T-helper 1 cell (primary cell): ENCODE measurements at regions not wholly inside any gene's neighbourhood (a gene's known extent, or its start where the extent isn't known, plus 50 kb on each side); places are given as distances from the start of the nearest gene placed in this dataset.

ENCODE experiments used
- DNase-seq, 5 donors: peaks; one replicate each; pipeline ENCODE4 v3.0.0-alpha.2; 2012 to 2020

- DNase-seq = no peak
Measured at GRCh38 chr5:5983261-5983980, 394.9 kb downstream of the MED10 start.

DNA sequence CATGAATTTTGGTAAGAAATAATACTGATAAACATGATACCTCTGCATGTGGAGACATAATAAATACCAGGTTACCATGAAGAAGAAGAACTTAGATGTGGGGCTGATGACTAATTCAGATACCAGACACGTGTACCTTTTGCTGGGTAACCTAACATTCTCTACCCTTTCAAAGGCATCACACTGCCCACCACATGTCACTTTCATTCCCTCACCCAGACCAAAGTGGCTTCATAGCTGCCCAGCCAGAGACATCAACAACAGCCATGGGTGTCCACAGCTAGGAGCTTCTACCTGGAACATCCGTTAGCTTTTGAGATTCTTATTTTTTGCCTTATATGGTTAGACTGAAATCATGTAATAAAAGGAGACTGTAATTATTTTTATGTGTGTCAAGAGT, 396.8 kb downstream of the MED10 start:
- DNase-seq = no peak

DNA sequence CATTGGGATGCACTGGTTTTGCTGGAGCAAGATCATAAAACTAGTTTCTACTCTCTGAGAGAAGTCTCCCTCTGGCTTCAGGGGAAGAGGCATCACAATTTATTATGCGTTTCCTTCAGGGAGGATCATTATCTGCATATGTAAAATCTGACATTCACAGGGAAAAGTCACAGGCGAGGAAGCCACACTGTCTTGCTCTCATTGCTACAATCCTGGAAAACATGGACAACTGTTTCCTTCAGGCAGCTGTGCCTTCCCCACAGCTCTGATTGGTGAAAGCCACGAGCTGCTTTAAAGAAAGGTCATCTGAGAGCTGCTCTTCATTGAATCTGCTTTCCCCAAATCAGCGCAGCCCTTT, 397.8 kb downstream of the MED10 start:
- DNase-seq = no peak

GRCh38 chr5:5979761-5980537, 398.4 kb downstream of the MED10 start:
- DNase-seq = no peak

- no peak for DNase-seq
Measured at GRCh38 chr5:5979377-5979760, 399.0 kb downstream of the MED10 start.

DNA sequence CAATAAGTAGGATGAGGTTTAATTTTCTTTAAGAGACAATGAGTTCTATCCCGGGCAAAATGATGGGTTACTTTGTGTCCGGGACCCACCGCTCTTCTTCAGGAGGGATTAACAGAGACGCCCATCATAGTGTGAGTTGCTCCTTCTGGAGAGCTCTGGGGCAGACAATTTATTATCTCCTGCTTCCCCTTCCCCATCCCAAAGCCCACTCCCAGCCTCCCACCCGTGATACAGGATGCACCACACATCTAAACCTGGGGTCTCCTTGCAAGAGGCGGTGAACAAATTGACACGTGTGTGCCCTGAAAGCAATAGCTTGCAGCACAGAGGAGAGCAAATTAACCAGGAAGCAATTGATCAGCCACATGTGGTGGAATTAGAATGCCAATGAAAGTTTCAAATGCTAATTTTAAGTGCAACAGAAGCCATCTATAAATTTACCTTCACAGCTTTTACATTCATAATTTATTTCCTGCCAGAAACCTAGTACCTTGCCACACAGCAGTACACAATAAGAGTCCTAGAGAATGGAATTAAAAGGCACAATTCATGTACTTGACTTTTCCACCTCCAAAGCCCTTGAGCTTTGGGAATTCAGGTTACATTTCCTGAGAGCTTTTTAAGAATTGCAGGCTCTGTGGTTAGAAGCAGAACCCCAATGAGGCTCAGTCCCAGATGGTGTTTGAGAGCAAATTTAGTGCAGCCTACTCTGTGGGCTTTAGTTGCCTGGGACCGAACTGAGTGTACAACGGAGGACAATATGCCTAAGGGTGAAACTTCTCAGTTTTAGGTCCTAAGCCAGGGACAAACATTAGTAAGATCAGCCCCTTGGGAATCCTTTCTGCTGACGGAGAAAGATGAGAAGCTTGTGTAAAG, 399.6 kb downstream of the MED10 start:
- DNase-seq = no peak

DNA sequence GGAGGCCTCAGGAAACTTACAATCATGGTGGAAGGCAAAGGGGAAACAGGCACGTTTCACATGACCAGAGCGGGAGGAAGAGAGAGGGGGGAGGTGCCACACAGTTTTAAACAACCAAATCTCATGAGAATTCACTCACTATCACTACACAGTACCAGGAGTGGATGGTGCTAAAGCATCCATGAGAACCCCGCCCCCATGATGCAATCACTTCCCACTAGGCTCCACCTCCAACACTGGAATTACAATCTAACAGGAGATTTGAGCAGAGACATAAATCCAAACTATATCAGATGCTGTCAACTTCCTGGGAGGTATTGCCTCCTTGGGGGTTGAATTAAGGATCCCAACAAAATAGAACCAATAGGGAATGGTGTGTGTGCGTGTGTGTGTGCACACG, 407.1 kb downstream of the MED10 start:
- DNase-seq = no peak

GRCh38 chr5:5969942-5970483, 408.3 kb downstream of the MED10 start:
- DNase-seq = no peak

GRCh38 chr5:5968981-5969380, 409.4 kb downstream of the MED10 start:
- DNase-seq = no peak

GRCh38 chr5:5967944-5968343, 410.4 kb downstream of the MED10 start:
- DNase-seq = no peak

DNA sequence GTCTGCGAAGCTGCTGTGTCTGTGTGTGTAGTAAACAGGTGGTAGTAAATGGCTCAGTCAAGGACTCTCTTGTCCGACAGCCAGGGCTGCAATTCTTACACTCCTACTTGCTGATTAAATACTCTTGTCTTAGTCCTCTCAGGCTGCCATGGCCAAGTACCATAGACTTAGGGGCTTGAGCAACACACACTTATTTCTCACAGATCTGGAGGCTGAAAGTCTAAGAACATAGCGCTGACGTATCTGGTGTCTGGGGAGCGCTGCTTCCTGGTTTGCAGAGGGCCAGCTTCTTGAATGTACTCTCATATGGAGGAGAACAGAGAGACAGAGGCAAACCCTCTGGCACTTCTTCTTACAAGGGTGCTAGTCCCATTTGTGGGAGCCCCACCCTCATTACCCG, 411.0 kb downstream of the MED10 start:
- DNase-seq = no peak

- no peak for DNase-seq
Measured at GRCh38 chr5:5965132-5965531, 413.2 kb downstream of the MED10 start.

DNA sequence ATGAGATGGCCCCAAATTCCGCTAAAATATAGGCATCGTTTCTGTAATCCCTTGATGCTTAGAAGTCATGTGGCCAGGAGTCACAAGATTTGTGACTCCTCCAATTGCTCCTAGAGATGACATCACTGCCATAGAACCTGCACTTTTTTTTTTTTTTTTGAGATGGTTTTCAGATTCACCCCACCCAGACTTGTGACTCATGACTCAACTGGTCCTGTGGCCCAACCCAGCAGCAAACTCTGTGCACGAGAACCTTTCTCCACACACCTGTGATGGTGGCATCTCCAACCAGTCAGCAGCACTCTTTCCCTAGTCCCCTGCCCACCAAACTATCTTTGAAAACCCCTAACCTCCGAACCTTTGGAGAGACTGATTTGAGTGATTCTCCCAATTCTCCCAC, 414.0 kb downstream of the MED10 start:
- no peak for DNase-seq

GRCh38 chr5:5957737-5958136, 420.6 kb downstream of the MED10 start:
- no peak for DNase-seq

GRCh38 chr5:5954275-5954598, 424.1 kb downstream of the MED10 start:
- DNase-seq = no peak

GRCh38 chr5:5953584-5954274, 424.6 kb downstream of the MED10 start:
- no peak for DNase-seq

DNA sequence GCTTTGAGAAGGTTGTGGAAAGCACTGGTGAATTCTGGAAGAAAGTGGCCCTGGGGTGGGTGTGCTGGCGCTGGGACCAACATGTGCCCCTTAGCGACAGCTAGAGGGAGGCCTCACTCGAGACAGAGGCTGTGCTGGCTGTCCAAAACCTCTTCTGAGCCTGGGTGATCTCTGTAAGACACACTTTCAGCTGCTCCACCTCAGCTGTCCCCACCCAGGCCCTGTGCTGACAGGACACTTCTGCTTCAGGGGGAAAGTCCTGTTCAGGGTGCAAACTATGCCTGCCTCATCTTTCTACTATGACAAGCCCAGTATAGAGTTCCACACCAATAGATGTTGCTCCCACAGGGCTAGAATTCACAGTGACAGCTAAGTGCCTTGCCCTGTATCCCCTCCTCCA, 426.4 kb downstream of the MED10 start:
- DNase-seq = no peak

GRCh38 chr5:5950658-5951057, 427.7 kb downstream of the MED10 start:
- DNase-seq = no peak

DNA sequence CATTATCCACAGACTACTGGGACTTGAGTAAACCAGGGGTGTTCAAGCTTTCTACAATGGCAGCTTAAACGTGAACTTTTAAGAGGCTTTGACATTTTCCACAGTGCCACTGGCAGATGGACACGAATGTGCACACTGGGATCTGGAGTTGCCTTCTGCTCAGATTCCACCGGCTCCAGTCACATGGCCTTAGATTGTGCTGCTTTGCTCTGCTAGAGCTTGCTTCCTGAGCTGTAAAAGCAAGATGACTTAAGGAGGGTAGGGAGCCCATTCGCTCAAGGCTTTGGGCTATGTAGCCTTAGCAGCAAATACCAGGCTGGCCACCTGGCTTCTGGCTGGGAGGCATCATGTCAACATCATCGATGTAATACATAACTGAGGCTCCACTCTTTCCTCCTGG, 436.9 kb downstream of the MED10 start:
- DNase-seq = no peak

DNA sequence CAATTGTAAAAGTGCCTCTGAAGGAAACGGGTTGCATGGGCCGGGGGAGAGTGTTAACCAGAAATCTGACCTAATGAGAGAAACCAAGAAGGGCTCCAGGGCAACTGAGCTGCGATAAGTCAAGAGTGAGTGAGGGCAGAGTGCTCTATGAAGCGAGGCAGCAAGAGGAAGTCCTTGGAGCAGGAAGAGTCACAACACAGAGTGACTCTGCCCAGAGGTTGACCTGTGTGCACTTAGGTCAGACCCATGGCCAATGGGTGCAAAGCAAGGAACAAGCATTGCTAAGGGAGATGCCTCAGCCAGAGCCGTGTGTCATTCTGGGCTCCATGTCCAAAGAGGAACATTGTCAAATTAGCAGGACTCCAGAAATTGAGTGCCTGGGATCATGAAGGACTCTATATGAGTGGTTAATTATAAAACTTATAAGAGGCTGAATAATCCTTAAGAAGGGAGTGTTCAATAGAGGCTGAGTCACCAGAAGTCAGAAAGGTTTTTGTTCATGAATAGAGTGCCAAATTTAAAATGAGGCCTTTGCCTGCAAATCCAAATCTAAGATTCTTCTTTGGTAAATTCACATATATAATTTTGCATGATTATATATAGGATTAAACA, 438.5 kb downstream of the MED10 start:
- DNase-seq = no peak

DNA sequence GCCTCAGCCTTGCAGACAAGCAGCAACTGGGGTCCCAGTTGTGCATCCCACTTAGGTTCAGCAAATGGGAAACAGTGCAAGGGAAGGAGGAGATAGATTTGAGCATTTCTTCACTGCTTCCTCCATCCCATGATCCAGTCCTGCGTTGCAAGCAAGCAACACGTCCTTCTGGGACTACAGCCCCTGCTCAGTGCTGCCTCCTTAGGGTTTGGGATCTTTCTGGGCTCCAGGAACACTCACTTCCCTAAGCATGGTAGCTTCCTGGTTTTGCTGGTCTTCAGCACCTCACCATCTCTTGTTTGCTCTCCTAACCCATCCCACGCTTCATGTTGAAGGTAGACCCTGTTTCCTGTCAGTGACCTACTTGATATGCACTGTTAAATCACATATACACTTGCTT, 444.7 kb downstream of the MED10 start:
- DNase-seq = no peak

DNA sequence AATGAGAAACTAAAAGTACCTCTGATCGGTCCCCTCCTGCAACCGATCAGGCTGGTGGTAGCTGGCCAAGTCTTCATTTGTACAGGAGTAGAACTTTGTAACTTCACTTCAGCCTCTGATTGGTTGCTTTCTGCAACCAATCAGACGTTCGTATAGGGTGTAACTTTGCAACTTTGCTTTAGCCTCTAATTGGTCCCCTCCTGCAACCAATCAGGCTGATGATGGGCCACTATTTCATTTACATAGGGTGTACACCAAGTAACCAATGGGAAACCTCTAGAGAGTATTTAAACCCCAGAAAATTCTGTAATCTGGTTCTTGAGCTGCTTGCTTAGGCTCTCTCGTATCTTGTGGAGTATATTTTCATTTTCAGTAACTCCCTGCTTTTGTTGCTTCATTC, 445.5 kb downstream of the MED10 start:
- DNase-seq = no peak
